HFF-Myc (cell line): ENCODE measurements at regions not wholly inside any gene's neighbourhood (a gene's known extent, or its start where the extent isn't known, plus 50 kb on each side); places are given as distances from the start of the nearest gene placed in this dataset.

Experiments used
- DNase-seq: peaks from one replicate; pipeline ENCODE4 v3.0.0-alpha.2; 2011; ENCODE audit warnings: low read depth; ENCODE audit errors: extremely low read depth
- H3K4me3 ChIP-seq: replicated peaks from 2 replicates; pipeline ENCODE4 v1.5.1; 2011; ENCODE audit warnings: low read depth, mild to moderate bottlenecking, control low read depth, low read length
- CTCF ChIP-seq: IDR thresholded peaks from 2 replicates; pipeline ENCODE4 v1.5.1; 2012; ENCODE audit warnings: mild to moderate bottlenecking, low read depth, low read length, control low read depth; ENCODE audit errors: missing control alignments

DNA sequence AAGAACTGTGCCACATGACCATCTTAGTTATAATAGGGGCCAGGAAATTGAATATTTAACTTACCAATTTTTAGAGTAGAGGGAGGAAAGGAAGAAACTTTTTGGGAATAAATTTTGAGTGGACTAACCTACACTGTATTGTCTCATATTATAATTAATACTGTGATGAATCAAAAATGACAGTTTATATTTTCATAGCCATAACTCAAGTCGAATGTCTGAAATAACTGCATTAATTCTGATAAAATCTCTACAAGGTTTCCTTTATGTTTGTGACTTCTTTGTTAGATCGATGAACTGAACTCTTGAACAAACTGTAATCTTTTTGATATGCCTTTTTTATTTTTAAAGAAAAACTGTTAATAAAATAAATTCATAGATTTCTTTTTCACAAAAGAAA, 132.8 kb upstream of the DPH6 start:
- DNase-seq = no peak
- H3K4me3 ChIP-seq = no peak overlapping the region
- no peak for TF ChIP-seq CTCF

DNA sequence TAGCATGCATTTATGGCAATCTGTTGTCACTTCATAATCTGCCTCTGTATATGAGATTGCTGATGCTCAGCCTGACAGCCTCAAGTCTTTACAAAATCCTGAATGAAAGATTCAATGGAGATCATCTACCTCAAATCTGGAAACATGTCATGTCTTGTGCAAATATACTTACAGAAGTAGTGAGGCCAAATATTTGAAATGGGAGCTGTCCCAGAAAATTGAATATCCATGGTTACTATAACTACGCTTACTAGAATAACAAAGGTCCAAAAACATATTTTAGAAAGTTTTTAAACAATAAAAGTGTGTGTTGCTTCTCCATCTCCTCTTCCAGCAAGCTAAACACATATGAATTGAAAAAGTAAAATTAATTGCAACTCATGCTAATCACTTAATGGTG, 133.2 kb upstream of the DPH6 start:
- no peak for TF ChIP-seq CTCF
- no peak overlapping the region for H3K4me3 ChIP-seq
- DNase-seq = no peak

- H3K4me3 ChIP-seq = no peak overlapping the region
- no peak for DNase-seq
- no peak for TF ChIP-seq CTCF
Measured at GRCh38 chr15:35680951-35681350, 135.0 kb upstream of the DPH6 start.

- no peak for TF ChIP-seq CTCF
- DNase-seq = no peak
Measured at GRCh38 chr15:35686347-35686746, 140.4 kb upstream of the DPH6 start.

GRCh38 chr15:35689266-35689665, 143.3 kb upstream of the DPH6 start:
- TF ChIP-seq CTCF = no peak
- no peak for DNase-seq

More at GRCh38 chr15:35686347-35686746, 140.4 kb upstream of the DPH6 start:
- no peak overlapping the region for H3K4me3 ChIP-seq

DNA sequence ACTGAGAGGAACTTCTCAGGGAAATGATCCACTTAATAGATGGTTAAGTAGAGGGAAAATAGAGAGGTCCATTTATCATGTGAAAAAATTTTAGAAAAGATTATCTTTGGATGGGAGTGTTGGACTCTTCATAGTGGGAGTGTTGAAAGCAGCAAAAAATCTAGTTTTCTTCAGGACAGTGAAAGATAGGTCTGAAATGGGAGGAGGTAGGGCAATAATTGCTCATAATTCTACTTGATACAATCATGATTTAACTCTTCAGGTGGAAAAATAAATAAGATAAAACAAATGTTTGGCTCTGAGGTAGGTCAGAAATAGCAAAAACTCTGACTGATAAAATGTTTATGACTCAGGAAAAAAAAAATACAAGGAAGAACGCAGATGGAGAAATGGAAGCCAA, 144.1 kb upstream of the DPH6 start:
- no peak for TF ChIP-seq CTCF
- DNase-seq = no peak
- H3K4me3 ChIP-seq = no peak overlapping the region

More at GRCh38 chr15:35689266-35689665, 143.3 kb upstream of the DPH6 start:
- no peak overlapping the region for H3K4me3 ChIP-seq

DNA sequence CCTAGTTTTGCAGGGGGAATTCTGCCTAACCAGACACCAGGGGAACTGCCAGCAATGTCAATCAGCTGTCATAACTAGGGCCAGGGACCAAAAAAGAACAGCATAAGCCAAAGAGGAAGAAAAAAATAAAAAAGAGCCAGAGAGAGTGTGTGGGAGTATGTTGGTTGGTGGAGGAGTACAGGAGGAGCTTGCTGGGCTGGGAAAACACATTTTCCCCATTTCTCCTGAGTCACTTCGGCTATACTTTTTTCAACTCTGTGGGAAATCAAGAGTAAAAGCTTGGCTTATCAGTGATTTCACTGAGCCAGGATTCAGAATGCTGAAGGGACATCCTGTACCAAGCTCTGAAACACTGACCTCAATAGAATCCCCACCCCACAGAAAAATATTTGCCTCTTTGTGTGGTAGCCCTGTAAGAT, 144.7 kb upstream of the DPH6 start:
- no peak for TF ChIP-seq CTCF
- DNase-seq = no peak
- H3K4me3 ChIP-seq = no peak overlapping the region
